Hematopoietic multipotent progenitor cell treated with erythropoietin and hydrocortisone succinate and interleukin-3 and kit ligand, for 6 days (in vitro differentiated cells): ENCODE measurements at regions not wholly inside any gene's neighbourhood (a gene's known extent, or its start where the extent isn't known, plus 50 kb on each side); places are given as distances from the start of the nearest gene placed in this dataset.
"Not testable (repeated sequence)": the region's sequence is repeated elsewhere in the genome, so short reads cannot be mapped to it uniquely, and the experiment has no call there.

Experiments used
- DNase-seq: peaks from one replicate; pipeline ENCODE4 v3.0.0-alpha.2; 2015

- DNase-seq: no peak
Observed at GRCh38 chr2:33907866-33908265, 308.8 kb upstream of the FAM98A start.

- not testable (repeated sequence) for DNase-seq
Observed at GRCh38 chr2:33906129-33906528, 307.0 kb upstream of the FAM98A start.

- no peak for DNase-seq
Observed at GRCh38 chr2:33904801-33905200, 305.7 kb upstream of the FAM98A start.

DNA sequence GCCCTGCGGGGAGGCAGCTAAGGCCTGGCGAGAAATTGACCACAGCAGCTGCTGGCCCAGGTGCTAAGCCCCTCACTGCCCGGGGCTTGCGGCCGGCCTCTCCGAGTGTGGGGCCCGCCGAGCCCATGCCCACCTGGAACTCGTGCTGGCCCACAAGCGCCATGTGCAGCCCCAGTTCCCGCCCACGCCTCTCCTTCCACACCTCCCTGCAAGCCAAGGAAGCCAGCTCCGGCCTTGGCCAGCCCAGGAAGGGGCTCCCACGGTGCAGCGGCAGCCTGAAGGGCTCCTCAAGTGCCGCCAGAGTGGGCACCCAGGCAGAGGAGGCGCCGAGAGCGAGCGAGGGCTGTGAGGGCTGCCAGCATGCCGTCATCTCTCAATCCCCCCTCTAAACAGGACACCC lies 304.6 kb upstream of the FAM98A start:
- no peak for DNase-seq

DNA sequence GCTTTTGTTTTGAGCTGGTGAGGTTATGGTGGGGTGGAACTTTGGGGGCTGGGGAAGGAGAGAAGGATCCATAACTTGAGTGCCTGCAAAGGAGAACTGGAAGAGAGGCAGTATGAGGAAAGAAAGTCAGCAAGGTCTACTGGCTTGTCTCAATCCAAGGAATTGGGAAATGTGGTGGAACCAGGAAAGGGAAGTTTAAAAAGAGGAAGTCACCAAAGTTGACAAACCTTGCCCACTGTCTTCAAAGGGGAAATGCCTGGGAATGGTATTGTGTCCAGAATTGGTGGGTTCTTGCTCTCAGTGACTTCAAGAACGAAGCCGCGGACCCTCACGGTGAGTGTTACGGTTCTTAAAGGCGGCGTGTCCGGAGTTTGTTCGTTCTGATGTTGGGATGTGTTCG lies 304.1 kb upstream of the FAM98A start:
- DNase-seq: peak; percentile 1

GRCh38 chr2:33900610-33901009 lies 301.5 kb upstream of the FAM98A start:
- no peak for DNase-seq

DNA sequence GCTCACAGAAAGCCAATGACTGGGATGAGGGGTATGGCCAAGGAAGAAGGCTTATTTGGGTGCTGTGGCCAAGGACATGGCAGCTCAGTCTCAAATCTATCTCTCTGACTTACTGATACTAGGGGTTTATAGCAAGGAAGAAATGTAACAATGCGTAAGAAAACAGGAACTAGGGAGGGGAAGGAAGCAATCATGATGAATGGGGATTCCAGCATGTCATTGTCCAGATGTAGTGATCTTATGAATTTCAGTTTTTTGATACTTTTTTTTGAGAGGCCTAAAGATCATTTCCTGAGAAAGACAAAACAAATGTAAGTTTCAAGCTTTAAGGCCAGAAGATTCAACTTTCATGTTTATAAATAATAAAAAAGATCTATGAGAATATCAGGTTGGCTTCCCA lies 298.6 kb upstream of the FAM98A start:
- DNase-seq: peak; percentile 1

DNA sequence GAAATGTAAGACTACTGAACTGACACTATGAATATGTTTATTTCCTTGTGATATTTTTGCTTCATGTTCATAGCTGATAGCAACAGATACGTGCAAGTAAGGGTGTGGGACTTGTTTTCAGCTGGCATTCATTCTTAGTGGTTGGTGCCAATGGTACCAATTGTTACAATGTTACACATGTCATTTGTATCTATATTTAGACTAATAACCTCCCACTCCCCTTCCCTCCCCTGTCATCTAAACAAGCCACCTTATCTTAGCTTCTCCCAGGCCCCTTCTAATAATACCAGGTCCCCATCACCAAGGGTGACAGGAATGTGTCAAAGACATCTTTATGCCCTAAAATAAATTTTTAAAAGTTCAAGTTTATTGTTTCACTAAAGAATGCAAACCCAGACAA lies 294.7 kb upstream of the FAM98A start:
- DNase-seq: no peak

- DNase-seq: no peak
Observed at GRCh38 chr2:33891616-33892015, 292.5 kb upstream of the FAM98A start.

DNA sequence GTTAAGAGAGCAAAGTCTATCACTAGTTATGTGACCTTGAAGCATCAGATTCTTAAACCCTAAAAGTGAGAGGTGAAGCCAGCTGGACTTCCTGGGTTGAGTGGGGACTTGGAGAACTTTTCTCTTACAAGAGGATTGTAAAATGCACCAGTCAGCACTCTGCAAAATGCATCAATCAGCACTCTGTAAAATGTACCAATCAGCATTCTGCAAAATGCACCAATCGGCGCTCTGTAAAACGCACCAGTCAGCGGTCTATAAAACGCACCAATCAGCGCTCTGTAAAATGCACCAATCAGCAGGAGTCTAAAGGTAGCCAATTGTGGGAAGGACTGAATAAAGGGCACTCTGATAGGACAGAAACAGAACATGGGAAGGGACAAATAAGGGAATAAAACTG lies 291.6 kb upstream of the FAM98A start:
- no peak for DNase-seq

DNA sequence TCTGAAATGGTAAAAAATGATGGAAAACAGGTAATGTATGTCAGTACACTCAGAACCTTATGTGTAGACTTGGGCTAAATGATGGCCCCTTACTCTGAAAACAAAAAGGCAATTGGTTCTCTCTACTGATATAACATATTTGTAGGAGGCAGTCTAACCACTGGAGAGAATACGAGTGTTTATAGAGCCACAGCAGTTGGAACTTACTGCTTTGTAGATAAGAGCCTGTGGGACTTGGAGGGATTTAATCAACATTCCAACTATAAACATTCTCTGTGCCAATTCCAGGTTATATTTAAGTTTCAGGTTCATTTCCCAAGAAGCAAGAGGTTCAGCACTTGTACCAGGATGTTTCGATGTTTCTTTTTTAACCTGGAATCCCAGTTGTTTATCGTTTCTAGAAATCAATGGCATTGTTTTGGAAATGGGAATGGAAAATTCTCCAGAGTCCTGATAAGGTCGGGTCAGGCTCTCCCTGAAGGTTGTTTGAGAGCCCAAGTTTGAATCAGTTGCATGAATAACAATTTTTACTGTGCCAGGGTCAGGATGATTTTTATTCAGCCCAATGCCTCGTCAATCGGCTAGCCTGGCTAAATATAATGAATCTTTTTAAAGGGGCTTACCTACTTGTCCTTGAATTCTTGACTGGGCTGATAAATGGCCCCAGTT lies 278.4 kb upstream of the FAM98A start:
- no peak for DNase-seq

- DNase-seq: peak; percentile 6
Observed at GRCh38 chr2:33873076-33873605, 274.0 kb upstream of the FAM98A start.

DNA sequence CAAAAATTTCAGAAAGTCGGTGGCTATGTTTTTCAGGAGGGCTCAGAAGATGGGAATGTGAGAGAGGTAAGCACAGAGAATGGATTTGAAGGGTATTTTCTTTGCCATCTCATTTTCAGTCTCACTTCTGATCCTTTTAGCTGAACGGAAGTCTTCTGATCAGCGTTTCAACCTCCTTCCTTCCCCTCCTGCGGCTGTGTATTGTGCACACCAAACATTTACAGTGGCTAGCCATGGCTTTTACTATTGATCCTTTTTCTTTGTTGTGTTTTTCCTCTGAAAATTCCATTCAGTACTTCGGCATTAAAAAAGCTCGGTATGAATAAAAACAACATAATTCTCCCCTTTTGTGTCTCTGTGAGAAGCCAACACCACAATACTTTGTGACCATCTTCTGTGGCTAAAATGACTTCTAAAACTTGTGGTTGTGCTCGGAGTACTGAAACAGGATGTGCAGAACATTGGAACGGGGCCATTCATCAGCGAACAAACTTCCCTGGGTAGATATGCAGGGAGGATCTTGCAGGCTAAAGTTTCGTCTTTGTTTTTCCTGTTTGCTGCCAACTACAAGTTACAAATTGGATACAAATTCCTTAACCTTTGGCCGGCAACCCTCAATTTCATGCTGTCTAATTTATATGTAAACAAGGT lies 260.8 kb upstream of the FAM98A start:
- no peak for DNase-seq

GRCh38 chr2:33859176-33859575 lies 260.1 kb upstream of the FAM98A start:
- DNase-seq: no peak

DNA sequence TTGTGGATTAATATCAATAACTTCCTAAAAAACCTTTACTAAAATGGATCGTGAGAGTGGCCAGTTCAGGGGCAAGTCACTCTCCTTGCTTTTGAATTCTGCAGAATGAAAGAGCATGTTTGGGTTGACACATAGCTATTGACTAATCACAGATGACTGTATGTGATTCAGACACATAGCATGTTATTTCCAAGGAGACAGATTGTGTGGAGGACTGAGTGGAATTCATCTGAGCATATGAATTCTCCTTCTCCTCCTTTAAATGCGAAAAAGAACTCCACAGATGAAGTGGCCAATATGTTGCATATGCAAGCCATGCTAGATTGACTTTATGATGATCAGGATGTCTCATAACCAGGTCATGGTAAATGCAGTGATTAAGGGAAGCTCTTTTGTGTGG lies 249.4 kb upstream of the FAM98A start:
- DNase-seq: no peak

GRCh38 chr2:33839791-33840190 lies 240.7 kb upstream of the FAM98A start:
- DNase-seq: no peak

GRCh38 chr2:33836628-33837027 lies 237.5 kb upstream of the FAM98A start:
- DNase-seq: no peak

GRCh38 chr2:33835911-33836310 lies 236.8 kb upstream of the FAM98A start:
- DNase-seq: no peak

DNA sequence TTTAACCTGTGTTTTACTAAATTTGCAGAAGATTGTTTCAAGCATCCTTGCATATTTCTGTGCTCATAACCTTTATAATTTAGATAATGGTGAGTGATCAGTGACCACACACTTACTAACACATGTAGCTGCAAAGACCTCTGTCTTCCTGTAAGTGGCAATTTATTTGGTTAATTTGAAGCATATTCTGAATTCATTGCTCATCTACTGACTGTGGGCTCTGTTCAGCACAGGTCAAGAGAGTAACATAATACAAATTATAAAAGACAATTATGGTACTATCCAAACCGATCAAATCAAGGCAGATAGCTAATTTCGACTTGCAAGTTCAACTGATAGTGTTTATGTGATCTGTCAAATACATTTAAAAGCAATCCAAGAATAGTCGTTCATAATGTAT lies 223.9 kb upstream of the FAM98A start:
- no peak for DNase-seq

- DNase-seq: no peak
Observed at GRCh38 chr2:33812707-33813106, 213.6 kb upstream of the FAM98A start.

GRCh38 chr2:33810046-33810835 lies 211.1 kb upstream of the FAM98A start:
- no peak for DNase-seq

- no peak for DNase-seq
Observed at GRCh38 chr2:33806041-33806440, 206.9 kb upstream of the FAM98A start.

GRCh38 chr2:33804155-33804554 lies 205.1 kb upstream of the FAM98A start:
- DNase-seq: peak; percentile 1

DNA sequence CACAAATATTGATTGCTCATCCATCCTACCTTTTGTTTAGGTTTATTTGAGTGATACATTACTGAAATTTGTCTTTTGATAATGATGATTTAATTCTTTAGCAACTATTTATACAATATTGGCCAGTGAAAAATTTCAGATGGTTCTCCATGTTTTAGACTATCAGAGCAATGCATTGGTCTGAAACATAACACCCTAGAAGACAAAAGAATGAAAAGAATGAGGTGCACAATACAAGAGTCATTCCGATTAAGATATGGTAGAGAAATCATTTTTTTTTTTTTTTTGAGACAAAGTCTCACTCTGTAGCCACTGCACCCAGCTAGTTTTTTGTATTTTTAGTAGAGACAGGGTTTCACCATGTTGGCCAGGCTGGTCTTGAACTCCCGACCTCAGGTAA lies 197.4 kb upstream of the FAM98A start:
- DNase-seq: no peak
